CD4-positive, alpha-beta T cell treated with Interleukin-1 beta for 1 hour (primary cell): ENCODE measurements at regions not wholly inside any gene's neighbourhood (a gene's known extent, or its start where the extent isn't known, plus 50 kb on each side); places are given as distances from the start of the nearest gene placed in this dataset.
"Not testable (repeated sequence)": the region's sequence is repeated elsewhere in the genome, so short reads cannot be mapped to it uniquely, and the experiment has no call there.

Experiments
- DNase-seq, 2 donors: peaks; one replicate each; pipeline ENCODE4 v3.0.0-alpha.2; 2020 to 2022

- DNase-seq = no peak
Observed at GRCh38 chr6:84860509-84860908, 96.1 kb upstream of the TBX18 start.

DNA sequence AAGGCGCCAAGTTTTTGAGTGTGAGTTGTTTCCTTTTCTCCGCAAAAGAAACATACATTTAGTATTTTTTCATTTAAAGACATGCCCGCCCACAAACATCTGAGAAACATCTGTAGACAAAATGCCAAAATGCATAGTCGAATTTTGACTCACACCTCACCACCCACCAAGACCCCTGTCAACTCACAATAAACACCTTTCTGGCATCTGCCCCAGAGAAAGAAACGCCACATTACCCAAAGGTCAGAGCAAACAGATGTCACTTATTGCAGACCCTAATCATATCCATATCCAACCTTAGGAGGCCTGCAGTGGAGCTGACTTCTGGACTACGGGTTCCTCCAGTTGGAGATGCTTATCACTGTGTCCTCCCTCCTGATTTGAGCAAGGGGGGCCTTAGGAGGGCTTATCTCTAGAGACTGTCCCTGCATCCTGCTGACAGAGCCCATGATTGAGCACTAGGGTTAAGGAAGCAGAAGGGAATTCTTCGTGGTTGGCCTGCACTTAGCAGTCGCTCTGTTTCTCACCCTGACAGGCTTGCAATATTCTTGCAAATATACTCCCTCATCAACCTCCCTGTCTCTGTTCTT is 90.5 kb upstream of the TBX18 start:
- DNase-seq = no peak

DNA sequence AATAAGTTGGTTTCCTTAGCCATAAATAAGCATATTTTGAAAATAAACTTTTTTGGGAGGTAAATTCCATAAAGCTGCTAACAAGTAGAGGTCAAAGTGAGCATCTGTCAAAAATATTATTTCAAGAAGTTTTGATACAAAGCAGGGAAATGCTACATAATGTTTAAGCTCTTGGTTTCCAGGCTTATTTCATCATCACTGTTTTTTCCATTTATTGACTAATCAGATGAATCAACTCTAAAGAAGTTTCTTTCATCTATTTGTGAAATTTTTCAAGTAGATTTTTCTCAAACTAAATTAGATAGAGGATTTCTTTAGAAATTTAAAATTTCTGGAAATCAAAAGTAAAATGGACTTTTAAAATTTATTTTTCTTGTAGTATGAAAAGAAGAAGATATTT is 89.5 kb upstream of the TBX18 start:
- no peak for DNase-seq

GRCh38 chr6:84848960-84849359 is 84.6 kb upstream of the TBX18 start:
- no peak for DNase-seq

DNA sequence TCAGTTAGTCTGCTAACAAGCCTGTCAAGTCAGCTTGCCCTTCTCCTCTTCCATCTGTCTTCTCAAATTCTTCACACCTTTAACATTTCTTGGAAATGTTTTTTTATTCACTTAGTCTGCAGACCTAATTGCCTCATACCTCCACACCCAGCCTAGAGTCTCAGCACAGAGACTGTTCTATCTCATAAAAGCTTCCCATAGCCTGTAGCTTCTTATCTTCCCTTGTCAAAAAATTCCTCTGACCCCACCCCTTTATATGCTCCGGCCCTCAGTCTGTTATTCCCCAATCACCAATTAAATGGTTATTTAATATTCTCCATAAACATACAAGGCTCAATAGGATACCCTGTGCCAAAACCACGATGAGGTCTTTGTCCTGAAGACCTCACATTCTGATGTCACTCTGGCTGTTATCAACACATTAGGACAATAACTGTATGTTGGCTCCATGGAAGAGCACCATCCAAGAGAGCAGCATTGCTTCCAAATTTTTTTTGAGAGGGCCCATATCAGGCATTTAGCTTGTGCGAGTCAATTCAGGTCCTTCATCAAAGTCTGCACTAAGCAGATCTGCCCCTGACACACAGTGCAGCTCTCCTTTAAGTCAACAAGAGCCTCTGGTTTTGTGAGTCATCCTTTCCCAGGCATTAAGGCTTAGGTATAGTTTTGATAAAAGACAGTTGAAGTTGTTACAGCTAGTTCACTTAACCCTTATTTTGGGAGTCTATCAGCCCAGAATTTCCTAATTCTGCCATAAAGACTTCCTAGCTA is 83.2 kb upstream of the TBX18 start:
- no peak for DNase-seq

DNA sequence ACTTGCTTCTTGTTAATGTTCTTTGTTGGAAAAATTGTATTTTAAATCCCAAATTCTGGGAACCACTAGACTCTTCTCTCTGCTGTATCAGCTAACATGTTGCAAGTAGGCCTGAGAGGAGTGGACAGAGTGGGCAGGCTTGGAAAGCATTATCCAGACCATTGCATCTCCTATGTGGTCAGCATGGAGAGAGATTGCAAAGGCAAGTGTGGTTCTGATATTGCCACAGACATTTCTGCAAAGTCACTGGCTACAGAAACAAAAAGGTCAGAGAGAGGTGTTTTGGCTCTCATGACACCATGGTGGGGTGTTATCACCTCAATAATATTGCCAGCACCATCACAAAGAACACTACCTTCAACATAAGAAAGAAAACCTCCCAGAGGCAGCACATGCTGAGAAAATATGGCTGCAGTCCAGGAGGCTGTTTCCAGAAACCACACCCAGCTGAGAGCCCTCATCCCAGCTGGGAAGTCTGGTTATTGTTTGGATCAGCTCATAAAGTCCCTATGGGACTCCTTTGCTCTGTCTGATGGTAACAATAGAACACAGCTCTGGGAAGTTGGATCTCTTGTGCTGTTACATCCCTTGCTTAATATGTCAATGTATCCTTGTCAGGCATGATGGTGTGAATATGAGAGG is 78.2 kb upstream of the TBX18 start:
- no peak for DNase-seq

DNA sequence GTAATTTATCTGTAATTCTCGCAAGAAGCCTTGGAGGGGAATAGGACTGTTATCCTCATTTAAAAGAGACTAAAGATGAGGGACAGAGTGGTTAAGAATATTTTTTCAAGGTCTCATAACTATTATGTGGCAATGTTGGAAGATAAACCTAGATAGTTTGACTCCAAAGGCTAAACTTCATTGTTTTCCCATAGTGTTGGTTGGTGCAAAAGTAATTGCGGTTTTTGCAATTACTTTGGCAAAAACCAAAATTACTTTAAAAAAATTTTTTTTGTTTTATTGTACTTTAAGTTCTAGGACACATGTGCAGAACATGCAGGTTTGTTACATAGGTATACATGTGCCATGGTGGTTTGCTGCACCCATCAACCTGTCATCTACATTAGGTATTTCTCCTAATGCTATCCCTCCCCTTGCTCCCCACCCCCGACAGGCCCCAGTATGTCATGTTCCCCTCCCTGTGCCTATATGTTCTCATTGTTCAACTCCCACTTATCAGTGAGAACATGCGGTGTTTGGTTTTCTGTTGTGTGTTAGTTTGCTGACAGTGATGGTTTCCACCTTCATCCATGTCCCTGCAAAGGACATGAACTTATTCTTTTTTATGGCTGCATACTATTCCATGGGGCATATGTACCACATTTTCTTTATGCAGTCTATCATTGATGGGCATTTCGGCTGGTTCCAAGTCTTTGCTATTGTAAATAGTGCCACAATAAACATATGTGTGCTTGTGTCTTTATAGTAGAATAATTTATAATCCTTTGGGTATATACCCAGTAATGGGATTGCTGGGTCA is 72.9 kb upstream of the TBX18 start:
- DNase-seq = not testable (repeated sequence)

DNA sequence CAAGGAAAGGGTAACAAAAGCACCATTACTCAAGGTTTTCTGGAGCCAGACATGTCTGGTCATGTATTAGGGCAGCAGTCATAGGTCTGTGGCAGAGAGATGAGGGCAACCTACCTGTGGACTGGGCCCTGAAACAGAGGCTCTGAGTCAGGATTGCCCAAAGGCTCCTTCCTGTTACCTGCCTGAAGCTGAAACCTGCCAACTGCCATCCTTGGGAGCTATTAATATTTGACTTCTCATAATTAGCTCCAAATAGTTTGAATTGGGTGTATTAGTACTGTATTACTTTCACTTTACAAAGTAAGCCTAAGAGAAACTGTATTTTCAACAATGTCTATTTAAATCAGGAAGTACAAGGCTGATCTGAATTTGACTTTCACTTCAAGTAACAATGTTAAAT is 72.0 kb upstream of the TBX18 start:
- no peak for DNase-seq

- no peak for DNase-seq
Observed at GRCh38 chr6:84835340-84835739, 70.9 kb upstream of the TBX18 start.

DNA sequence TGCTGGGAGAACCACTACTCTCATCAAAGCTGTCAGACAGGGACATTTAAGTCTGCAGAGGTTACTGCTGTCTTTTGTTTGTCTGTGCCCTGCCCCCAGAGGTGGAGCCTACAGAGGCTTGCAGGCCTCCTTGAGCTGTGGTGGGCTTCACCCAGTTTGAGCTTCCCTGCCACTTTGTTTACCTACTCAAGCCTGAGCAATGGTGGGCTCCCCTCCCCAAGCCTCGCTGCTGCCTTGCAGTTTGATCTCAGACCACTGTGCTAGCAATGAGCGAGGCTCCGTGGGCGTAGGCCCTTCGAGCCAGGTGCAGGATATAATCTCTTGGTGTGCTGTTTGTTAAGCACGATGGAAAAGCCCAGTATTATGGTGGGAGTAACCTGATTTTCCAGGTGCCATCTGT is 67.5 kb upstream of the TBX18 start:
- DNase-seq = not testable (repeated sequence)

DNA sequence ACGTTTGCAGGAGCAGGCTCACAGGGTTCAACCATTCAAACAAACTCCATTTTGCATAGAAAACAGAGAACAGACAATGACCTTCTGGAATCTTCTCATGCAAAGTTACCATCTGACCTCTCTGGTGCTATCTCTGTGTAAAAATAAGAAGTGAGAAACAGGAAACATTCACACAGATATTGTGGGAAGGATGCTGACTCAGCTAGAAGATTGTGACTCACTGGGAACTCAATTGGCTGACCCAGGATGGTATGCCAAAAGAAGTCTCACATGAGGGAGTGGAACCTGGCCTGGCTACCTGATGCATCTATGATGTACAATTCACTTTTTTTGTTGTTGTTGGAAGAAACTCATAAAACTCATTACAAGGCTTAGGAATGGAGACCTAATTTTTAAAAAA is 61.1 kb upstream of the TBX18 start:
- no peak for DNase-seq

GRCh38 chr6:84821314-84821713 is 56.9 kb upstream of the TBX18 start:
- not testable (repeated sequence) for DNase-seq

DNA sequence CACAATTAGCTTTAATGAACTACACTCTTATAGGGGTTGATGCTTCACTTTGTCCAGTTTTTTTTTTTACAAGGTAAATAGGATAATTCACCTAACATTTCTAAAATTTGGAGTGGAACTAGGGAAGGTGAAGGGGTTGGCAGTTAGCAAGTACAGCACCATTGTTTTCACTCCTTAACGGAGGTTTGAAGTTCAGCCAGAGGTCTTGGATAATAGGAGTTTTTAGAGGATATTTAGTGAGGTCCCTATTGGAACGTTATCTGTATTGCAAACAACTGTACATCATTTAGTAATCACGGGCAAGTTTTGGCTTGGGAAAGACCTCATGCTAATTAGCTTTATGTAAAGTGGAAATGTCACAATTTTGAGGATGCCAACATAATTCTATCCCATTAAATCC is 52.3 kb upstream of the TBX18 start:
- no peak for DNase-seq

GRCh38 chr6:84815896-84816735 is 51.7 kb upstream of the TBX18 start:
- no peak for DNase-seq
